ENCODE measurements at regions not wholly inside any gene's neighbourhood (a gene's known extent, or its start where the extent isn't known, plus 50 kb on each side); places are given as distances from the start of the nearest gene placed in this dataset.
A peak's percentile ranks its signal among the peaks of the same experiment; 100 is the strongest.
"Not testable (repeated sequence)": the region's sequence is repeated elsewhere in the genome, so short reads cannot be mapped to it uniquely, and the experiment has no call there.

- DNase-seq (ENCODE audit: low spot score), result peak; percentile 30
Measured at GRCh38 chr14:104250175-104250574, 111.8 kb downstream of the KIF26A start.

DNA sequence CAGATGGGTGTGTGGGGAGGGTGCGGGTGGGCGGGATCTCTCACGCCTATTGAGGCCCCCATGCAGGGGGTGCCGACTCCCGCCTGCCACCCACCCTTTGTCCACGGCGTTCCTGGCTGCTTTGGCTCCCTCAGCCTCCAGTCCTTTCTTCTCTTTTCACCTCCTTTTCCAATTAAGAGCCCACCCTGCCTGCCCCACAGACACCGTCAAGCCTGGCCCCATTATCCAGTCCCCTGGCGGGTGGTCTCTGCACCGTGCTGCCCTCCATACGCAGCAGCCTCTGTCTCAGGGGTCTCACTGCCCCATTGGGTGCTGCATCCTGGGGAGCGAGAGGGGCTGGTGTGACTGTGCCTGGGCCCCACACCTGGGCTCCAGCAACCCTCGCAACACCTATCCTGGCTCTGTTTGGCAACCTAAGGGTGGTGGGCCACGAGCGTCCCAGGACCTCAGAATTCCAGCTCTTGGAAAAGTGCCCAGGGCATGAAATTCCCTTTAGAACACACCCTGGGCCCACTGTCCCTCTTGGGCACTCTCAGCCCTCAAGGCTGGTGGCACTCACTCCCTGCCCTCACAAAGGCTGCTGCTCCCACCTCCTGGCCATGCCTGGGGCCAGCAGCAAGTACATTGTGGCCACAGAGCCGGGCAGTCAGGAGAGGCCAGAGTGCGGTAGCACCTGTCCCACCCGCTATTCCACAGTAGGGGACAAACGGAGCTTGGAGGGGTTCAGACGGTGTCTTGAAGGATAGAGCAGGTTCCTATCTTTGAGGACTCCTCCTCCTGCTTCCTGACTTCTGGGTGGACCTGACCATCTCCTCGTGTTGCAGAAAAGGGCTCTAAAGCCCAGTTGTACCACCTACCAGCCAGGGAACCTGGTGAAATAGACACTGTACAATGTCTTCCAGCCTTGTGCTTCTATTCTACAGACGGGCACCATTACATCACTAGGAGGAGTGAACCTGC, 114.1 kb downstream of the KIF26A start:
- peak; percentile 29 for DNase-seq (ENCODE audit: low spot score)

- peak; percentile 22 for DNase-seq (ENCODE audit: low spot score)
Measured at GRCh38 chr14:104253223-104253822, 114.9 kb downstream of the KIF26A start.

DNA sequence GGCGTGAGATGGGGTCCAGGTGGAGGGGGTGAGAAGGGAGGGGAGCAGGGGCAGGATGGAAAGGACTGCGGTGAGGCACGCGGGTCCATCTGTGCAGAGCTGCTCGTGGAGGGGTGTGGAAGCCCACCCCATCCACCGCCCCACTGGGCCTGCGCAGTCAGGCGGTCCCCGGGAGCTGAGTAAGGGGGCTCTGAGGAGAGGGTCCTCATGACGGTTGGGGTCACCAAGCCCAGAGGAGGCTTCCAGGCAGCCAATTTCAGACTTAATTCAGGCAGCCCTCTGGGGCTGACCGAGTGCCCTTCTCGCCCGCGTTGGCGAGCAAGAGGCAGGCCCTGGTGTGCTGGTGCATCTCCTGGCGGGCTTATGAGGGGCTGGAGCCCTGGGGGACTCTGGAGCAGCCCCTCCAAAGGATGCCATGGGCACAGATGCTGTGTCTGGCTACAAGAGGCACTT, 115.5 kb downstream of the KIF26A start:
- peak; percentile 30 for DNase-seq (ENCODE audit: low spot score)

- peak; percentile 29 for DNase-seq (ENCODE audit: low spot score)
Measured at GRCh38 chr14:104254735-104255400, 116.5 kb downstream of the KIF26A start.

GRCh38 chr14:104256025-104256424, 117.6 kb downstream of the KIF26A start:
- no peak for DNase-seq (ENCODE audit: low spot score)

GRCh38 chr14:104262515-104263514, 124.4 kb downstream of the KIF26A start:
- peak; percentile 27 for DNase-seq (ENCODE audit: low spot score)

DNA sequence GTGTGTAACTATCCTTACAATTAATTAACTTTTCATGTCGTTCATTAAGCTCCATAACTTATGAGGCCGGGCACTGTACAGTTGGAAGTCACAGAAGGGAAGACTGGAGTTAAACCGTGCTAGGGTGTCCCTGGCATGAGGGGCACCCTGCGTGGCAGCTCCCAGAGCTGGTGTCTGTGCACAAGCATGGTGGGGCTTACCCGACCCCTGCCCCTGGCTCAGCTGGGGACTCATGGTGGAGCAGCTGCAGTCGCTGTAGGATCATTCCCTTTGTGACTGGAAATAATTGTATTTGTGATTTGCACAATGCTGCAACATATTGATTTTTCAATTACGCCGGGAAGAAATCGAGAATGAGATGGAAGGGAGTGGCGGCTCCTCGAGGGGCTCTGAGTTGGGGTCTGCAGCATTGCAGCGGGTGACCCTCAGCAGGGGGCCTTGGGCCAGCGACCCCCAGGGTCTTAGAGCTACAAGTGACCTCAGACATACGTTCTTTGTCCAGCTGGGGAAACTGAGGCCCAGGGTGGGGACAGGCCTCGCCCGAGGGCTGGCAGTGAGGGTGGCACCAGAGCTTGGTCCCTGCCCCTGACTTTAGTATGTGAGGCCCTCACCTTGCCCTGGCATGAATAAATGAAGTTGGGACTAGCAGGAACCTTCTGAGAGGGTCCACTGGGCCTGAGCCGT, 125.4 kb downstream of the KIF26A start:
- DNase-seq (ENCODE audit: low spot score), result no peak

GRCh38 chr14:104264495-104265265, 126.3 kb downstream of the KIF26A start:
- DNase-seq (ENCODE audit: low spot score), result peak; percentile 29

DNA sequence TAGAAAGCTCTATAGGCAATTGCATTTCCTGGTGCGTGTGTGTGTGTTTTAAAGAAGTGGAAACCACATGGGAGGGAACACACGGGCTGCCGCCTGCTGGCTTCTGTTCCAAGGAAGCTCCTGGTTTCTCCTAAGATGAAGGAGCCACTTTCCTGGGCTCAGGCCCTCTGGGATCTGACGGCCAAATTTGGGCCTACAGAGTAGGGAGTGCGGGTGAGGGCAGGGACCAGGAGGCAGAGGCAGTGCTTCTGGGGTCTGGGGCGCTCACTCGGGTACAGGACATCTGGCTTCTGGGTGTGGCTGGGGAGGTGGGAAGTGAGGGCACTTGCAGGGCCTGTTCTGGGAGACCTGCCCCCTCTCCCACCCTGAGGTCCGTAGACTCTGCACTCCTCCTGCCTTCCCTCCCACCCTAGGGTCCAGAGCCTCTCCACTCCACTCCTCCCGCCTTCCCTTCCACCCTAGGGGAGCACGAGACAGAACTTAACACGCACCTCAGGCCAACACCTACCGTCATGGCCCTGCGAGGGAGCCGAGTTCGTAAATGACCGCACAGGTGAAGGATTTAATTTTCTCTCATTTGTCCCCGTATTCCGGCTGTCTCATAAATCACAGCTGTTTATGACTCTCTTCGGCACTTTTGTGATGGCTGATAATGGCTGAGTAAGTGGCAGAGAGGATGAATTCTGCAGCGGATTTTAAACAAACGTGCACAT, 127.7 kb downstream of the KIF26A start:
- DNase-seq (ENCODE audit: low spot score), result peak; percentile 25

DNA sequence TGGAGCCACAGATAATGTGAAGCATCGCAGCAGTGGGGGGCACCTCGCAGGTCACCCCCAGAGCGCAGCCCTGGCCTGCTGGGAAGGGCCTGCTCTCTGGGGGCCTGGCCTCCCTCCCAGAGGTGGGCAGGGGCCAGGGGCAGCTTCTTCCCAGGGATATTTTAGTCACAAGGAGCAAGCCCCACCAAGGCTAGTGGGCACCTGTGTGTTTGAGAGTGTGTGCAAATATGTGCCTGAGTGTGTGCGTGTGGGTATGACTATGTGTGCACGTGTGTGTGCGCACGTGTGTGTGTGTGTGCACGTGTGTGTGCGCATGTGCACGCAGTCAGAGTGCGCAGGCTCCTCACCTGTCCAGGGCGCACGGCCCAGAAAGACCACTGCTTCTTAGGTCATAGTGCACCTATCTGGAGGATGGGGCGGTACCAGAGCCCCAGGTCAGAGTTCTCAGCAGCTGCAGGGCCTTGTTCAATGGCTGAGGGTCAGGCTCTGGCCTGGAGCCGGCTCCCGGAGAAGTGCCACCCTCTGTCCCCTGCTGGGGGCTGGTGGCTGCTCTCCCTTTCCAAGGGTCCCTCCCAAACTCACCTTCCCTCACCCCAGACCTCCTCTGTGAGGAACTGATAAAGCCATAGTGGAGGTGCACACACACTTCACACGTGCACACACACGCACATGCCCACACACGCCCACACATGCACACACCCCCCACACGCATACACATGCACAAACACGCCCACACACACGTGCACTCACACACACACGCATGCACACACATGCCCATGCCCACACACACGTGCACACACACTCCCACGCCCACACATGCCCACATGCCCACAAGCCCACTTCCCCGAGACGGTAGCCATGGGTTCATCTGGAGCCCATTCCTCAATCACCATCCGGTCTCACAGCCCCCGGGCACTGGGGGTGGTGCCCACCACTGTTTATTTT, 128.5 kb downstream of the KIF26A start:
- peak; percentile 22 for DNase-seq (ENCODE audit: low spot score)

DNA sequence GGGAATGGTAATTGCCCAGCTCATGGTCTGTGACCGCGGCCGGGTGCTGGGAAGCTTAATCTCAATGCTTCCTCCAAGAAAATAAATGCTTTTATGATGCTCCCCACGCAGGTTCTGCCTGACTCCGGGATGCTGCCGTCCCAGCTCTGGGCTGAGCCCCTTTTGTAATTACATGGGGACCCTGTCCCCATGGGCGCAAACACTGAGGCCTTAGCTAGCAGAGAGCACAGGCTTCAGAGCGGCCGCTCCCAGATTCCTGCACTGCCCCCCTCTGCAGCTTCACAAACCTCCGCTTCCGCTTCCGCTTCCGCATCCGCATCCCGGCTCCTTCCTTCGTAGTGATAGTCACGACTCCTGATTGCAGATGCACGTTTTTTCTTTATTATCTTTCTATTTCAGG, 129.5 kb downstream of the KIF26A start:
- peak; percentile 21 for DNase-seq (ENCODE audit: low spot score)

GRCh38 chr14:104268295-104268694, 129.9 kb downstream of the KIF26A start:
- DNase-seq (ENCODE audit: low spot score), result no peak

GRCh38 chr14:104268725-104269436, 130.5 kb downstream of the KIF26A start:
- DNase-seq (ENCODE audit: low spot score), result peak; percentile 12

DNA sequence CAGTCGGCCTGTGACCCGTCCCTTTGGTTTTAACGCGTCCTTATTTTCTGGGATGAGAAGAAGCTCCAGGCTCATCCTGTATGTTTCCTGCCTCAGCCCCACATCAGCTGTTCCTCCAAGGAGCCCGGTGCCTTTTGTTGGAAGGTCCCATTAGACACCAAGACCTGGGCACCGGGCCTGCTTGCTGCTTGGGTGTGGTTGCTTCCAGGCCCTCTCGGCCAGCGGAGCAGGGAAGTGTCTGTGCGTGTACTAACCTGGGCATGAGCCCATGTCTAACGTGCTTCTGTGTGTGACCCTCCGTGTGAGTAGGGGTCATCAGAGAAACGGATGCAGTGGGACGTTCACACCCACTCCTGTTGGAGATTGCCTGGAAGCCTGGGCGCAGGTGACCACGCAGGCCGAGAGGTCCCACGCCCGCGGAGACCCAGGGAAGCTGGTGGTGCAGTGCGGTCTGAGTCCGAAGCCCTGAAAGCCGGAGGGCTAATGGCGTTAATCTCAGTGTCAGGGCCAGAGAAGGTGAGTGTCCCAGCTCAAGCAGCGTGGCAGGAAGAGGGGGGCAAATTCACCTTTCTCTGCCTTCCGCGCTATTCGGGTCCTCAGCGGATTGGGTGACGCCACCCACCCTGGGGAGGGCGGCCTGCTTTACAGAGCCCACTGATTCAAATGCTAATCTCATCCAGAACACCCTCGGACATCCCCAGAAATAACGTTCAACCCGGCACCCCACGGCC, 131.3 kb downstream of the KIF26A start:
- not testable (repeated sequence) for DNase-seq (ENCODE audit: low spot score)

DNA sequence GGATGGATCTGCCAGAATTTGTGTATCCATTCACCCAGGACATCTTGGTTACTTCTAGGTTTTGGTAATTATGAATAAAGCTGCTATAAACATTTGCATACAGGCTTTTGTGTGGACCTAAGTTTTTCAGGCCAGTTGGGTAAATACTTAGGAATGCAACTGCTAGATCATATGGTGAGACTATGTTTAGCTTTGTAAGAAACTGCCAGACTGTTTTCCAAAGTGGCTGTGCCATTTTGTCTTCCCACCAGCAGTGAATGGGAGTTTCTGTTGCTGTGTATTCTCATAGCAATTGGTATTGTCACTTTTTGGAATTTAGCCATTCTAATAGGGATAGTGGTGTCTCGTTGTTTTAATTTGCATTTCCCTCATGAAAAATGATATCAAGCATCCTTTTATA, 133.0 kb downstream of the KIF26A start:
- DNase-seq (ENCODE audit: low spot score), result no peak

GRCh38 chr14:104274806-104275205, 136.4 kb downstream of the KIF26A start:
- DNase-seq (ENCODE audit: low spot score), result no peak
